PC-9 (cell line): ENCODE measurements at regions not wholly inside any gene's neighbourhood (a gene's known extent, or its start where the extent isn't known, plus 50 kb on each side); places are given as distances from the start of the nearest gene placed in this dataset.

Experiments
- CTCF ChIP-seq: fragments of 200-600 bp; sonication (generic); conservative IDR thresholded peaks from 2 replicates; pipeline ENCODE4 v1.6.1; 2017; ENCODE audit warnings: mixed run types, antibody characterized with exemption, mild to moderate bottlenecking, moderate library complexity
- EZH2 ChIP-seq: fragments of 200-600 bp; sonication (generic); IDR thresholded peaks from 2 replicates; pipeline ENCODE4 v1.8.0; 2017; ENCODE audit warnings: antibody characterized with exemption, low read depth

GRCh38 chr10:129027906-129028305, 439.1 kb upstream of the MGMT start:
- TF ChIP-seq CTCF = no peak
- TF ChIP-seq EZH2 = no peak
